Ascending aorta (tissue), 2 donors: ENCODE measurements at regions not wholly inside any gene's neighbourhood (a gene's known extent, or its start where the extent isn't known, plus 50 kb on each side); places are given as distances from the start of the nearest gene placed in this dataset.

Source experiments
- DNase-seq, 2 donors: peaks; one replicate each; pipeline ENCODE4 v3.0.0-alpha.2; 2019; ENCODE audit warnings: low spot score in 2 of 2
- H3K27ac ChIP-seq, 2 donors: fragments of 200-600 bp; sonication (generic); one replicate each; pipeline ENCODE4 v1.5.1; 2016 to 2017; ENCODE audit warnings: mild to moderate bottlenecking in 1 of 2
- H3K27me3 ChIP-seq: fragments of 200-600 bp; sonication (generic); one replicate; pipeline ENCODE4 v1.5.1; 2017
- H3K36me3 ChIP-seq, 2 donors: fragments of 200-600 bp; sonication (generic); one replicate each; pipeline ENCODE4 v1.5.1; 2016
- H3K4me1 ChIP-seq, 2 donors: fragments of 200-600 bp; sonication (generic); one replicate each; pipeline ENCODE4 v1.5.1; 2016 to 2017; ENCODE audit warnings: mild to moderate bottlenecking in 1 of 2
- H3K4me3 ChIP-seq, 2 donors: fragments of 200-600 bp; sonication (generic); one replicate each; pipeline ENCODE4 v1.5.1; 2016 to 2017; ENCODE audit warnings: mild to moderate bottlenecking in 1 of 2
- H3K9me3 ChIP-seq, 2 donors: fragments of 200-600 bp; sonication (generic); one replicate each; pipeline ENCODE4 v1.5.1; 2016
- intact Hi-C: fragments of 100-400 bp; cut with DNase I; formaldehyde crosslinking; loops from one replicate; pipeline ENCODE4 v1.15.1; 2023
- TF ChIP-seq, protein P1 (sequence below), 3 experiments: fragments of 200-600 bp in 2 of 3; fragments of 450-650 bp in 1 of 3; sonication (generic) in 2 of 3; IDR thresholded peaks; one replicate each; pipeline ENCODE4 v1.5.1; 2016 to 2019; ENCODE audit warnings: antibody characterized with exemption in 3 of 3, mild to moderate bottlenecking in 1 of 3, moderate library complexity in 1 of 3

GRCh38 chr10:64477791-64478190 is 956.6 kb downstream of the REEP3 start:
- Histone ChIP-seq H3K9me3 (no peaks in the 10 kb centered on the region), H3K4me3 (no peak overlapping the region), H3K27me3 (no peaks in the 10 kb centered on the region), H3K36me3 (no peaks in the 10 kb centered on the region), H3K4me1 (no peaks in the 10 kb centered on the region), H3K27ac (no peak overlapping the region)
- intact Hi-C loops = no loop called here
- DNase-seq = no peak
- TF ChIP-seq, protein P1, sequence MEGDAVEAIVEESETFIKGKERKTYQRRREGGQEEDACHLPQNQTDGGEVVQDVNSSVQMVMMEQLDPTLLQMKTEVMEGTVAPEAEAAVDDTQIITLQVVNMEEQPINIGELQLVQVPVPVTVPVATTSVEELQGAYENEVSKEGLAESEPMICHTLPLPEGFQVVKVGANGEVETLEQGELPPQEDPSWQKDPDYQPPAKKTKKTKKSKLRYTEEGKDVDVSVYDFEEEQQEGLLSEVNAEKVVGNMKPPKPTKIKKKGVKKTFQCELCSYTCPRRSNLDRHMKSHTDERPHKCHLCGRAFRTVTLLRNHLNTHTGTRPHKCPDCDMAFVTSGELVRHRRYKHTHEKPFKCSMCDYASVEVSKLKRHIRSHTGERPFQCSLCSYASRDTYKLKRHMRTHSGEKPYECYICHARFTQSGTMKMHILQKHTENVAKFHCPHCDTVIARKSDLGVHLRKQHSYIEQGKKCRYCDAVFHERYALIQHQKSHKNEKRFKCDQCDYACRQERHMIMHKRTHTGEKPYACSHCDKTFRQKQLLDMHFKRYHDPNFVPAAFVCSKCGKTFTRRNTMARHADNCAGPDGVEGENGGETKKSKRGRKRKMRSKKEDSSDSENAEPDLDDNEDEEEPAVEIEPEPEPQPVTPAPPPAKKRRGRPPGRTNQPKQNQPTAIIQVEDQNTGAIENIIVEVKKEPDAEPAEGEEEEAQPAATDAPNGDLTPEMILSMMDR (IDR thresholded peaks at IDR 0.05) = no peak

GRCh38 chr10:64484811-64485330 is 963.7 kb downstream of the REEP3 start:
- H3K27ac ChIP-seq = no peak overlapping the region
- no peak overlapping the region for H3K4me3 ChIP-seq
- intact Hi-C loops = no loop called here
- no peaks in the 10 kb centered on the region for H3K27me3 ChIP-seq
- H3K4me1 ChIP-seq = no peaks in the 10 kb centered on the region
- TF ChIP-seq, protein P1 (IDR thresholded peaks at IDR 0.05) = no peak
- no peaks in the 10 kb centered on the region for H3K9me3 ChIP-seq
- no peak for DNase-seq
- no peaks in the 10 kb centered on the region for H3K36me3 ChIP-seq

DNA sequence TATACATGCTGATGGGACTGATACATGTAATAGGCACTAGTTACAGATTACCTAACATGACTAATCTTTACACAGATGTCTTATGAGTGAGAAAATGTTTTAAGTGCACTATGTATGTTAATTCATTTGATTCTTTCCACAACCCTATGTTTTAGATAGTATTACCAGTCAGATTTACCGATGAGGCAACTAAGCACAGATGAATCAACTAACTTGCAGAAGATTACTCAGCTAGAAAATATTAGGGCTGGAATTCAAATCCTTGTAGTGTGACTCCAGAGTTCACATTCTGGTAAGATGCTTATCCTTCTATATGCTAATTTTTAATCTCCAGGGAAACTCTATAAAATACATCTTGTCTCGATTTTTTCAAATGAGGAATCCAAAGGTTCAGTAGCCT is 964.9 kb downstream of the REEP3 start:
- H3K36me3 ChIP-seq = no peaks in the 10 kb centered on the region
- intact Hi-C loops = no loop called here
- no peak for DNase-seq
- no peak overlapping the region for H3K27ac ChIP-seq
- no peaks in the 10 kb centered on the region for H3K9me3 ChIP-seq
- H3K4me1 ChIP-seq = no peaks in the 10 kb centered on the region
- no peaks in the 10 kb centered on the region for H3K27me3 ChIP-seq
- TF ChIP-seq, protein P1 (IDR thresholded peaks at IDR 0.05) = no peak
- H3K4me3 ChIP-seq = no peak overlapping the region

DNA sequence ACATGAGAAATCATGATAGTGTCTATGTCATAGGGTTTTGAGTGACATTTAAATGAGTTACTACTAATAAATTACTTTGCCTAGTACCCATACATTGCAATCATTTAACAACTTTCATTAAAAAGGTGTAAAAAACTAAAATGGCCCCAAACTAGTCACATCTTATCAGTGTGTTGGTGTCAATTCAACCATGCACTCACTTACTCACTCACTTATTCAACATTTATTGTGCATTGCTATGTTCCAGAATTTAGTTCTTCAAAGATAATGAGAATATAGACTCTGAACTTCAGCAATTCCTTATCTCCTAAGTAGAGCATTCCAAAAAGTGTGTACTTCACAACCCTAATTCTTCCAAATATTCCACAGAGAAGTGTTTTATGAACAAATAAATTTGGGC is 965.7 kb downstream of the REEP3 start:
- no peak for DNase-seq
- Histone ChIP-seq H3K27ac (no peak overlapping the region), H3K27me3 (no peaks in the 10 kb centered on the region), H3K9me3 (no peaks in the 10 kb centered on the region), H3K36me3 (no peaks in the 10 kb centered on the region), H3K4me1 (no peaks in the 10 kb centered on the region), H3K4me3 (no peak overlapping the region)
- TF ChIP-seq, protein P1 (IDR thresholded peaks at IDR 0.05) = no peak
- intact Hi-C loops = no loop called here

- DNase-seq = no peak
- Histone ChIP-seq H3K27me3 (no peaks in the 10 kb centered on the region), H3K27ac (no peak overlapping the region), H3K9me3 (no peaks in the 10 kb centered on the region), H3K4me1 (no peaks in the 10 kb centered on the region), H3K4me3 (no peak overlapping the region), H3K36me3 (no peaks in the 10 kb centered on the region)
- intact Hi-C loops = no loop called here
- TF ChIP-seq, protein P1 (IDR thresholded peaks at IDR 0.05) = no peak
Observed at GRCh38 chr10:64494901-64495300, 973.7 kb downstream of the REEP3 start.

DNA sequence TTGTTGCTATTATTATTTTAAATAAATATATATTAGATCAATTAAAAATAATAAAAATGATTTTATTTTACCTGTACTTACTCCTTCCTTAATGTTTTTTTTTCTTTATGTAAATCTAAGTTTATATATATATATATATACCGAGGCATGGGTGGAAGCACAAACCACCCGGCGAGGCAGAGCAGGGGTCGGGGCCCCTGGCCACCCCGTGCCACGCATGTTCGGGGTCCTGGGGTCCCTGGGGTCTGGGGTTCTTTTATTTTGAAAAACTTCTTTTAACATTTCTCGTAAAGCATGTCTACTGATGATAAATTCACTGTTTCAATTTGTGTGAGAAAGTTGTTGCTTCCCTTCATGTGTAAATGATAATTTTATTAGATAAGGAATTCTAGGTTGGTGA is 976.1 kb downstream of the REEP3 start:
- Histone ChIP-seq H3K9me3 (no peaks in the 10 kb centered on the region), H3K27me3 (no peaks in the 10 kb centered on the region), H3K4me1 (no peaks in the 10 kb centered on the region), H3K27ac (no peak overlapping the region), H3K36me3 (no peaks in the 10 kb centered on the region), H3K4me3 (no peak overlapping the region)
- intact Hi-C loops = no loop called here
- TF ChIP-seq, protein P1 (IDR thresholded peaks at IDR 0.05) = no peak
- no peak for DNase-seq
